Mammary epithelial cell (primary cell): ENCODE measurements at regions not wholly inside any gene's neighbourhood (a gene's known extent, or its start where the extent isn't known, plus 50 kb on each side); places are given as distances from the start of the nearest gene placed in this dataset.

Experiments used
- CTCF ChIP-seq, 2 donors: IDR thresholded peaks in 1 of 2; conservative IDR thresholded peaks in 1 of 2; 2 replicates each; pipeline ENCODE4 v1.5.1; 2011 to 2012; ENCODE audit warnings: inconsistent platforms in 2 of 2, low read length in 2 of 2, mild to moderate bottlenecking in 2 of 2, control low read depth in 1 of 2, low read depth in 1 of 2; ENCODE audit not compliant: insufficient read depth in 1 of 2; ENCODE audit errors: extremely low read depth in 1 of 2
- EZH2 ChIP-seq: IDR thresholded peaks from 2 replicates; pipeline ENCODE4 v1.6.1; 2012; ENCODE audit warnings: low read length, inconsistent platforms, borderline replicate concordance

- no peak for TF ChIP-seq CTCF (conservative IDR thresholded peaks at IDR 0.05 in 1 of 2, IDR thresholded peaks at IDR 0.05 in 1 of 2; ENCODE audit: extremely low read depth in 1 of 2, insufficient read depth in 1 of 2, low read depth in 1 of 2, low read length in 2 of 2)
- no peak for TF ChIP-seq EZH2
These were observed 256.9 kb downstream of the ARRDC4 start for GRCh38 chr15:98217356-98217755.
